CD4-positive, alpha-beta T cell (primary cell): ENCODE measurements at regions not wholly inside any gene's neighbourhood (a gene's known extent, or its start where the extent isn't known, plus 50 kb on each side); places are given as distances from the start of the nearest gene placed in this dataset.

Experiments used
- ATAC-seq: fragments of 200-7000 bp; cut with Tn5 transposase; one replicate; pipeline ENCODE4 v1.10.0; 2022; ENCODE audit warnings: mild to moderate bottlenecking; ENCODE audit not compliant: poor library complexity
- CTCF ChIA-PET: fragments of 350-600 bp; sonication (Branson Sonifier 250); formaldehyde crosslinking; loops from one replicate; lab custom pipeline; 2021; ENCODE audit warnings: antibody characterized with exemption, inconsistent platforms; lab: Charles Lee
- POLR2A ChIA-PET: fragments of 350-600 bp; sonication (Branson Sonifier 250); formaldehyde crosslinking; loops from one replicate; lab custom pipeline; 2021; ENCODE audit warnings: antibody characterized with exemption, inconsistent platforms; lab: Charles Lee
- DNase-seq, 14 experiments: peaks; one replicate each; pipeline ENCODE4 v3.0.0-alpha.2; 2013 to 2020; ENCODE audit warnings: mixed read lengths in 2 of 14
- H3K27ac ChIP-seq, 2 donors: one replicate each; pipeline versions ENCODE4 v1.5.1 to v1.7.0; 2013; ENCODE audit warnings: low read length in 2 of 2, low read depth in 1 of 2, mild to moderate bottlenecking in 1 of 2
- H3K27me3 ChIP-seq, 2 experiments: 1 replicate in 1 of 2; 2 replicates in 1 of 2; pipeline versions ENCODE4 v1.6.1 to v1.7.0; 2013; ENCODE audit warnings: low read length in 2 of 2, control low read depth in 1 of 2, mild to moderate bottlenecking in 1 of 2, moderate library complexity in 1 of 2; ENCODE audit not compliant: insufficient read depth in 2 of 2, control insufficient read depth in 1 of 2
- H3K36me3 ChIP-seq: one replicate; pipeline ENCODE4 v1.6.1; 2013; ENCODE audit warnings: low read length, control low read depth; ENCODE audit not compliant: insufficient read depth
- H3K4me1 ChIP-seq: one replicate; pipeline ENCODE4 v1.6.1; 2013; ENCODE audit warnings: low read length, control low read depth; ENCODE audit not compliant: insufficient read depth
- H3K4me3 ChIP-seq: one replicate; pipeline ENCODE4 v1.5.1; 2013; ENCODE audit warnings: mild to moderate bottlenecking, low read length, moderate library complexity
- H3K9me3 ChIP-seq, 2 experiments: 1 replicate in 1 of 2; 2 replicates in 1 of 2; pipeline versions ENCODE4 v1.6.1 to v1.7.0; 2013; ENCODE audit warnings: low read length in 2 of 2, mild to moderate bottlenecking in 2 of 2, control low read depth in 1 of 2, moderate library complexity in 1 of 2; ENCODE audit not compliant: control insufficient read depth in 1 of 2, insufficient read depth in 1 of 2
- H3K27ac Mint-ChIP-seq: one replicate; pipeline ENCODE4 v1.8.0; 2020; ENCODE audit warnings: mixed read lengths
- H3K27me3 Mint-ChIP-seq: one replicate; pipeline ENCODE4 v1.8.0; 2021; ENCODE audit warnings: mixed read lengths
- H3K36me3 Mint-ChIP-seq: one replicate; pipeline ENCODE4 v1.8.0; 2021; ENCODE audit warnings: low read depth, mixed read lengths
- H3K4me1 Mint-ChIP-seq: one replicate; pipeline ENCODE4 v1.8.0; 2021; ENCODE audit warnings: low read depth, mixed read lengths
- H3K4me3 Mint-ChIP-seq: one replicate; pipeline ENCODE4 v1.8.0; 2020; ENCODE audit warnings: mild to moderate bottlenecking, mixed read lengths
- H3K9me3 Mint-ChIP-seq: one replicate; pipeline ENCODE4 v1.8.0; 2020; ENCODE audit warnings: mixed read lengths
- CTCF ChIP-seq: fragments of 200-600 bp; IDR thresholded peaks from one replicate; pipeline ENCODE4 v1.8.0; 2022; ENCODE audit warnings: antibody characterized with exemption, mild to moderate bottlenecking
- intact Hi-C, 2 experiments: fragments of 100-400 bp; cut with DNase I in 1 of 2; cut with micrococcal nuclease in 1 of 2; formaldehyde crosslinking; loops; one replicate each; pipeline versions ENCODE4 v1.15.1 to v1.9.0; 2023 to 2025; cut with DNase I, micrococcal nuclease

GRCh38 chr2:238713198-238713826 lies 134.6 kb upstream of the TWIST2 start:
- TF ChIP-seq CTCF = no peak
- Mint-ChIP-seq H3K9me3 (no peaks in the 10 kb centered on the region), H3K27ac (no peak overlapping the region), H3K4me1 (no peaks in the 10 kb centered on the region), H3K4me3 (no peak overlapping the region), H3K27me3 (peaks cover 21% of the 10 kb centered on the region), H3K36me3 (no peaks in the 10 kb centered on the region)
- intact Hi-C loops = no loop called here
- DNase-seq (no peak), ATAC-seq (no peak)
- Histone ChIP-seq H3K4me3 (no peak overlapping the region), H3K27ac (no peak overlapping the region), H3K36me3 (no peaks in the 10 kb centered on the region), H3K9me3 (no peaks in the 10 kb centered on the region), H3K27me3 (peaks cover 11 to 12% of the 10 kb centered on the region in 2 experiments), H3K4me1 (no peaks in the 10 kb centered on the region)
- ChIA-PET CTCF (no interaction called here), POLR2A (no interaction called here)

GRCh38 chr2:238714038-238714528 lies 133.8 kb upstream of the TWIST2 start:
- CTCF ChIA-PET = no interaction called here
- intact Hi-C loops = no loop called here

GRCh38 chr2:238716171-238716570 lies 131.7 kb upstream of the TWIST2 start:
- ChIA-PET CTCF (no interaction called here), POLR2A (no interaction called here)

More at GRCh38 chr2:238714038-238714528, 133.8 kb upstream of the TWIST2 start:
- no peaks in the 10 kb centered on the region for H3K9me3 Mint-ChIP-seq
- no peak overlapping the region for H3K4me3 ChIP-seq
- H3K4me3 Mint-ChIP-seq = no peak overlapping the region
- no peak overlapping the region for H3K27ac ChIP-seq
- H3K27me3 ChIP-seq = peaks cover 11 to 12% of the 10 kb centered on the region in 2 experiments
- H3K4me1 Mint-ChIP-seq = no peaks in the 10 kb centered on the region
- no peak overlapping the region for H3K27ac Mint-ChIP-seq
- no peaks in the 10 kb centered on the region for H3K36me3 Mint-ChIP-seq
- DNase-seq (no peak), ATAC-seq (no peak)
- H3K27me3 Mint-ChIP-seq = peaks cover 23% of the 10 kb centered on the region
- H3K36me3 ChIP-seq = no peaks in the 10 kb centered on the region
- POLR2A ChIA-PET = no interaction called here
- no peak for TF ChIP-seq CTCF
- H3K9me3 ChIP-seq = no peaks in the 10 kb centered on the region
- no peaks in the 10 kb centered on the region for H3K4me1 ChIP-seq

More at GRCh38 chr2:238716171-238716570, 131.7 kb upstream of the TWIST2 start:
- no peaks in the 10 kb centered on the region for H3K4me1 Mint-ChIP-seq
- H3K9me3 ChIP-seq = no peaks in the 10 kb centered on the region
- intact Hi-C loops = no loop called here
- no peaks in the 10 kb centered on the region for H3K36me3 Mint-ChIP-seq
- no peak overlapping the region for H3K4me3 Mint-ChIP-seq
- peaks cover 38% of the 10 kb centered on the region for H3K27me3 Mint-ChIP-seq
- no peaks in the 10 kb centered on the region for H3K9me3 Mint-ChIP-seq
- no peak for TF ChIP-seq CTCF
- peaks cover 6 to 12% of the 10 kb centered on the region in 2 experiments for H3K27me3 ChIP-seq
- no peak overlapping the region for H3K27ac ChIP-seq
- ATAC-seq (no peak), DNase-seq (no peak)
- H3K4me3 ChIP-seq = no peak overlapping the region
- H3K36me3 ChIP-seq = no peaks in the 10 kb centered on the region
- no peaks in the 10 kb centered on the region for H3K4me1 ChIP-seq
- no peak overlapping the region for H3K27ac Mint-ChIP-seq
